ENCODE measurements at regions not wholly inside any gene's neighbourhood (a gene's known extent, or its start where the extent isn't known, plus 50 kb on each side); places are given as distances from the start of the nearest gene placed in this dataset.

DNA sequence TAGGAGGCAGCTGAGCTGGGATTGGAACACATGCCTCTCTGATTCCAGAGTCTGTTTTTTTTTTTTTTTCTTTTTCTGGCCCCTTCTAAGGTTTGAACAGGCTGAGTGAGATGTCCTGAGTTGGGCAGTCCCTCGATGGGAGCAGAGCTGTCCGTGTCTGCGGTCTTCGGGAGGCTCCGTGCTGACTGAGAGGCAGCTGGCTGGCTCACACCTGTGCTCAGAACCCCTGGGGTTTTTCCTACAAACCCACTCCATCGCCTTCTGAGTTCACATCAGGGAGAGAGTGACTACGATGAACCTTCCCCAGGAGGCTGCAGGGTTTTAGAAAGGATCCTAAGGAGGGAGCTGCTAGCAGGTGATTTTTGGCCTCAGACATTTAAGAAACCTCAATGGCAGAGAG, 92.5 kb downstream of the IRF8 start:
- no peak for DNase-seq

- no peak for DNase-seq
Measured at GRCh38 chr16:85991856-85992255, 92.9 kb downstream of the IRF8 start.

- DNase-seq = no peak
Measured at GRCh38 chr16:85992359-85992758, 93.4 kb downstream of the IRF8 start.

DNA sequence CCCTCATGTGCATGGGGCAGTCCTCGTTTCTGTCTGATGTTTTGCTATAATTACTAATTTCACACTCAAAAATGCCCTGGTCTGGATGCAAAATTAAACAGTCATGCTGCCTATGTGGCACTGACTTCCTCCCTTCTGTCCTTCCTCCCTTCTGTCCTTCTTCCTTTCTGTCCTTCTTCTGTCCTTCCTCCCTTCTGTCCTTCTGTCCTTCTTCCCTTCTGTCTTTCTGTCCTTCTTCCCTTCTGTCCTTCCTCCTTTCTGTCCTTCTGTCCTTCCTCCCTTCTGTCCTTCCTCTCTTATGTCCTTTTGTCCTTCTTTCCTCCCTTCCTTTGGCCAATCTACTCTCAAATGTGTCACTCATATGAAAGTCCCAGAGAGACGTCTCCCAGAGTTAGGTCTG, 93.8 kb downstream of the IRF8 start:
- no peak for DNase-seq

GRCh38 chr16:85994492-85995490, 95.8 kb downstream of the IRF8 start:
- no peak for DNase-seq

- no peak for DNase-seq
Measured at GRCh38 chr16:85995541-85996423, 96.8 kb downstream of the IRF8 start.

GRCh38 chr16:85996843-85997242, 97.9 kb downstream of the IRF8 start:
- no peak for DNase-seq

DNA sequence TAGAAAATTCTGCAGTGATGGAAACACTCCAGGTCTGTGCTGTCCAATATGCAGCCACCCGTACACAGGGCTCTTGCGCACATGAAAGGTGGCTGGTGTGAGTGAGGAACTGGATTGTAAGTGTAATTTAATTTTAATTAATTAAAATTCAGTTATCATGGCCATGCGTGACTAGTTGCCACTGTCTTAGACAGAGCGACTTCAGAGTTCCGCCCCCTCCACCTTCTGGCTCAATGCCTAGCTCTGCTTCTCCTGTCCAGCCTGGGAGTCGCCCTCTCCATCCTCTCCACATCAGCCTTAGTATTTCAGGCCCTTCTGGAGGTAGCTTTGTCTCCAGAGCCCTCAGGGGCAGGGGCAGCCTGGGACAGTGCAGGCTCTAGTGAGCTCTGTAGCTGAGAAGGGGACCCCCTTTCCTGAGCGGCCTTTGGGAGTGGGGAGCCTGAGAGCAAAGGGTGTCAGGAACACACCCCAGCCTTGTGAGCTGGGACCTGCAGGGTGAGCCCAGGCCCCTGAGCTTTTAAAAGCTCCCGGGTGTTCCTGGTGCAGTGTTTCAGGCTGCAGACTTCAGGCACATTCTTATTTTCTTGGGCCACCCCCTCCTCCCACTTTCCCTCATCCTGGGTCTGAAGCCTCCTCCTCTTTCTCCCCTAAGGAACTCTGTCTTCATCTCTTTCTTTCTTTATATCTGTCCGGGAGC, 99.4 kb downstream of the IRF8 start:
- no peak for DNase-seq

- DNase-seq = no peak
Measured at GRCh38 chr16:85998868-85999729, 100.1 kb downstream of the IRF8 start.

GRCh38 chr16:85999778-86000177, 100.8 kb downstream of the IRF8 start:
- DNase-seq = no peak

DNA sequence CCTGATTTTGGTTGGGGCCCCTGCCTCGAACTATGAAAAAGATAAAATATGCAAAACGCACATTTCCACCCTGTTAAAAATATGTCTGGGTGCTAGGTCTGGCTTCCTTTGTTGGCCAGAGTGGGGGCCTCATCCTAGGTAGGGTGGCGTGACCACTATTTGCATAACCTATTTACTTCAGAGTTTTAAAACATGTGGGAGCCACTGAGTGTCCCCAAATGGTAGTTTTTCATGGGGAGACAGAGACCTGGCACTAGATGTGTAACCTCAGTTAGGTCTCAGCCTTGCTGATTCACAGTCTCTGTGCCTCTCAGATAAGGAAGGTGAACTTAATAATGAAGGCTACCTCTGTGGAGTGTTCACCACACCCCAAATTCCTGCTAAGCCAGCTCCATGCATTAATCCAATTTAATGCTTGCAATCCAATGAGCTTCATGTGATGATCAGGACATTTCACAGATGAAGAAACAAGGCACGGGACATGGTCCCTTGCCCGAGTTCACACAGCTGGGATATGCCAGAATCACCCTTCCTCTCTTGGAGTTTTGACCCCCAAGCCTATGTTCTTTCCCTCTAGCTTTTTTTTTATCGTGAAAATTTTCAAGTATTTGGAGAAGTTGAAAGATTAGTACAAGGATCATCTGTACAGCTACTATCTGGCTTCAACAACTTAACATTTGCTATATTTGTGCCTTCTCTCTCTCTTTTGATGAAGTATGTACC, 103.4 kb downstream of the IRF8 start:
- no peak for DNase-seq

- no peak for DNase-seq
Measured at GRCh38 chr16:86007524-86007923, 108.6 kb downstream of the IRF8 start.

- no peak for DNase-seq
Measured at GRCh38 chr16:86010680-86011141, 111.7 kb downstream of the IRF8 start.

- DNase-seq = no peak
Measured at GRCh38 chr16:86011532-86011931, 112.6 kb downstream of the IRF8 start.

GRCh38 chr16:86012221-86012620, 113.3 kb downstream of the IRF8 start:
- DNase-seq = no peak

DNA sequence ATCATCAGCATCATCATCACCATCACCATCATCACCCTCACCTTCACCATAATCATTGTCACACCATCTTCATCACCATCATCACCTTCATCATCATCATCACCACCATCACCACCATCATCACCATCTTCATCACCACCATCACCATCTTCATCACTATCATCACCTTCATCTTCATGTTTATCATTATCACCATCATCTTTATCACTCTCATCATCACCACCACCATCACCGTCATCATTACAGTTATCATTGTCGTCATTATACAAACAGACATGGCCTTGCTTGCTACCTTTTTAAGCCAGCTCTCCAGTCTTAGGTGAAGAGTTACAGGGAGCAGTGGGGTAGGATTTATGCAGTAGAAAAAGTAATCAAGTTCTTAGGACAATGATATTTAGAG, 114.9 kb downstream of the IRF8 start:
- no peak for DNase-seq

DNA sequence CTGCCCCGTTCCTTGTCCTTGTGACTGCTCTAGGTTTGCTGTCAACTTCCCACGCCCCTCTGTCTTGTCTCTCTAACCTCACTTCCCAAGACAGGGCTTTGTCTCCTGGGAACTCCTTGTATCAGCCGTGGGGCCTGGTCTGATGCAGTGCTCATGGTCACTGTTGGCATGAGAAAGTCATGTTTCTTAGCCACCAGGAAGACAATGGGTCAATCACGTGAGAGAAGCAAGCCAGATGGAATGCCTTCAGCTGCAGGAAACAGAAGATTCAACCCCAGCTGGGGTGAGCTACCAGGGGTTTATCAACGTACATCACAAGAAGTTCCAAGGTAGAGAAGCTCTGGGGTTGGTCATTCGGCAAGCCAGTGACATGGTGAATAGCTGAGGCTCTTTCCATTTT, 116.6 kb downstream of the IRF8 start:
- DNase-seq = no peak

- DNase-seq = peak; percentile 25 to 69 (median 29)
Measured at GRCh38 chr16:86016201-86016965, 117.4 kb downstream of the IRF8 start.

DNA sequence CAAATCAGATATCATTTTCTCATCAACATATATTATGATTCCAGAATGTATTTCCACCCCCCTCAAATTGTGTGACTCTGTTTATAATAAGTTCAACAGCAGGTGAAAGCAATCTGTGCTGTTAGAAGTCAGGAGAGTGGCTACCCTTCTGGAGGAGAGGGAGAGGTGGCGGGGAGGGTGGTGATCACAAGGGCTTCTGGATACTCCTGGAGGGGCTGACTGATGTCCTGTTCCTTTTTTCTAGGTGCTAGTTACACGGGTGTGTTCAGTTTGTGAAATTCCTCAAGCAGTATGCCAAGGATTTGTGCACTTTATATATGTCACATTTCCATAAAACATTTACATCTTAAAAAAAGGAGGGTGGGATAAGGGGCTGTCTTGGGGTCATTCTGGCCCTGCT, 119.1 kb downstream of the IRF8 start:
- DNase-seq = no peak

DNA sequence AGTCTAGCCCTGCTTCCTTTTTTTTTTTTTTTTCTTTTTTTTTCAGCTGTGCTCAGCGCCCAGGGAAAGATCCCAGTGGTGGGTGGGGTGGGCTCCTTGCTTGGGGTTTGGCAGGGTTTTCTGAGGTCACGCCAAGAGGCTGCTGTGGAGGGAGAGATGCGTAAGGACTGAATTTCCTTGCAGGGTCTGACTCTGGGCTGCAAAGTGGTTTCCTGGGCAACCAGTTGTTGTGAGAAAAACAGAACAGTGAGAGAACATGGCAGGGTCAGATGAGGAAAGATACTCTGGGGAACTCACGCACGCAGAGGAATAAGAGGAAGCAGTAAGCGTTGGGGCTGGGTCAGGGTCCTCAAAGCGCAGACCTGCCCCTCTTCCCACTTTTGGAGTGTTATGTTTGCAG, 119.5 kb downstream of the IRF8 start:
- DNase-seq = peak in 1 of 3 experiments; percentile 1
